GM18520 (cell line): ENCODE measurements at regions not wholly inside any gene's neighbourhood (a gene's known extent, or its start where the extent isn't known, plus 50 kb on each side); places are given as distances from the start of the nearest gene placed in this dataset.

Experiments used
- ATAC-seq: cut with Tn5 transposase; IDR thresholded peaks from one replicate; pipeline ENCODE4 v1.9.1; 2021; ENCODE audit not compliant: unreplicated experiment

DNA sequence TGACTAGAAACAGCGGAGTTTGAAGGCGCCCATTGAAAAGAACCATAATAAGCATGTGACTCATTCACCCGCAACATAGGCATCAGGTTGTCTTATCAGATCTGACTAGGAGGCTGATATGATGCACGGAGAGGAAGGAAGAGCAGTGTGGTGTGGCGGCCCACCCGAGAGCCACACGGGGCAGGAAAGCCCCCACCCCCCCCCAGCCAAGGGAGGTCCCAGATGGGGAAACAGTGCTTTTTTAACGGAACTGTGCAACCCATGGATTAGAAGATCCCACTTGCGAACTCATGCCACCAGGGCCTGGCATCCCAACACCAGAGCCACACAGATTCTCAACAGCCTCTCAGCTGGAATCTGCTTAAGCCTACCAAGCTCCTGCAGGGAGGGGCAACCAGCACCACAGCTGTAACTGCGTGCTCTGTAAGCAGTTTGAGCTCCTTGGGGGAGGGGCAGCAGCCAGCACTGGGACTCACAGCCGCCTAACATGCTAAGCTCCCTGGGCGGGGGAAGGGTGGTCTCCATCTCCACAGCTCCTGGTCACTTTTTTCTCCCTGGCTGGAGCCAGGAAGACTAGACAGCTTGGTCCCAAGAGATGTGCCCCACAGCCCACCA is 466.2 kb downstream of the PDGFC start:
- ATAC-seq, result no peak

DNA sequence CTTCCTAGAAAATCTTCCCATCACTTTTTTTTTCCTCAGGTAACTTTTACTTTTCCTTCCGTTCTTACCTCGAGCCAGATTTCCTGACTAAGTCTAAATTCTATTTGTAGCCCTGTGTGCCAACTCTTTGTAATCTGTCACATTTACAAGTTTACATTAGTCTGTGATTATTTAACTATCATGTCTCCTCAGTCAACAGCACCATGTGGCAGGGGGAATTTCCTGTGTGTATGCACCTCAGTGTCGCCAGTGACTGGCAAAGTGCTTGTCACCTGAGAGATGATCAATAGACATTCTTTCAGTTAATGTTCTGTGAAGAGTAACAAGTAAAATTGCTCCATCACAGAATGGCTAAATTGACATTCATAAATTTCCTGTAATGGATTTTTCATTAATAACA is 468.5 kb downstream of the PDGFC start:
- no peak for ATAC-seq

- ATAC-seq, result no peak
Observed at GRCh38 chr4:156501962-156502361, 469.6 kb downstream of the PDGFC start.

- ATAC-seq, result no peak
Observed at GRCh38 chr4:156499684-156500083, 471.9 kb downstream of the PDGFC start.

DNA sequence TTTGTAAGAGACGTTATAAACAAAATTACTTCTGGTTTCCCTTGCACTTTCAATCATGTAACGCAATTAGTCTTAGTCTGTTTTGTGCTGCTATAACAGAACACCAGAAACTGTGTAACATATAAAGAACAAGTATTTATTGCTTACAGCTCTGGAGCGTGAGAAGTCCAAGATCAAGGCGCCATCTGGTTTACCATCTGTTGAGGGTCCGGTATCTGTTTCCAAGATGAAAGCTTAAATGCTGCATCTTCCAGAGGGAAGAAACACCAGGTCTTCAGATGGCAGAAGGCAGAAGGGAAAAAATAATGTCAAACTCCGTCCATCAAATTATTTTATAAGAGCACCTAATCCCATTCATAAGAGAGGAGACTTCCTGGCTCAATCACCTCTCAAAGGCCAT is 474.1 kb downstream of the PDGFC start:
- ATAC-seq, result no peak

DNA sequence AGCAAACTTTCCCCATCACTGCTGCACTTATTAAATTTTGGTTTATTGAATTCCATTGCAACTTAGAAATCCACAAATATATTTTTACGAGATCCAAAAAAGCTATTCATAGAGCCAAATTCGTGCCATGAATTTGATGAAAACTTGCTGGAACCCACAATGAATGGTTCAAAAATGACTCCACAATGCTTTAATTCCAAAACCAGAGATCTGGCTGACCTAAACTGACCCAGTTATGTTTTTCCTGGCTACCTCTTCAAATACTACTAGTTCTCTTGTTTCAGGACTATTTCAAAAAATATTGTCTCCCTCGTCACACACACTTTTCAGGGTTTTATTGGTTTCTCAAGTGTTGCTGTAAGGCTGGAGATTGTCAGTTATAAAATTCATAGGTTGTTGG is 474.8 kb downstream of the PDGFC start:
- ATAC-seq, result no peak

DNA sequence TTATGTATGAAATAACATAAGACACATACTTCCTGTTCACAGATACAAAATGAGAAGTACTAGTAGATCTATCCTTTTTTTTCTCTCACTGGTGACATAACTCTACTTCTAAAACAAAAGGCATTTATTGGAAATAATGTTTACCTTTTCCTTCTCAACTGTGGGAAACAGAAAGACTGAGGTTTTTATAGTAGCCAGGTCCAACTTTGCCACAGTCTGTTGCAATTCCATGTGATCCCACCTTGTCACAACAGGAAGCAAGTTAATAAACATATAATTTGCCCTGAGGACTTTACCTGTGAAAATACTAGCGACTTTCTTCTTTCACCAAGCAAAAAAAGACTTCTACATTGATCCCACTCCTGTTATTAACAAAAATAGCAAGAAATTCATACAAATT is 475.8 kb downstream of the PDGFC start:
- no peak for ATAC-seq

DNA sequence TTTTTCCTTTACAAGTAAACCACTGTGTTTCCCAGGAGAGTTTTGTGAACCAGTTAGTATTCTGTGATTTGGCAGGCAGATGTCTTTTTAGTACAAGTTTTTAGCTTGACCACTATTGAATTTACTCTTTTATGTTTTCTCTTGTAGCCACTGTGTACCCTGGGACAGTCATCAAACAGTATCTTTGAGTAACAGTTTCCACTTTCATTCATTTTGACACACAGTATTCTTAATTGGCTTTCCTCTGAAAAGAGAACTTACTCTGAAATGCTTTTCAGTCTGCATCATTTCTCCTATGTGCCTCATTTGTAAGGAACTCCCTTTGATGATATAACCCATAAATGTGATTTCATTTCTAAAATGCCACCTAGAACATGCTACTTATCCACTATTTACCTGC is 476.5 kb downstream of the PDGFC start:
- no peak for ATAC-seq

DNA sequence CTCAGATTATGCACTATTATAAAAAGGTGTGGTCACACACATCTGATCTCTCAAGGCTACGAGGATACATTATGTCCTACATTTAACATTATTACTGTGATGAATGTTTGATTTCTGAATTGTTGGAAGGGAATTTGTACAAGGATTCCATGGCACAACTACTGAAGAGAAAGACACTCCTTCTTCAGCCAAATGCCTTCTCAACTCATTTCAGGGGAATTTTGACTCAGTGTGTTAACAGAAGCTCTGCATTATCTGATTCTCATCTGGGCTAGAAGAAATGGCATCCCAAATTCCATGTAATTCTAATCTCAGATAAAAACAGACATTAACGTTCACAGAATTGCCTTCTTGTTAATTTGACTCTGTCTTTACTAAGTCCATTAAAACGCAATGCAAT is 477.7 kb downstream of the PDGFC start:
- ATAC-seq, result no peak

- ATAC-seq, result no peak
Observed at GRCh38 chr4:156487107-156487506, 484.5 kb downstream of the PDGFC start.

GRCh38 chr4:156481845-156482244 is 489.8 kb downstream of the PDGFC start:
- ATAC-seq, result no peak

- no peak for ATAC-seq
Observed at GRCh38 chr4:156477636-156478035, 494.0 kb downstream of the PDGFC start.

- no peak for ATAC-seq
Observed at GRCh38 chr4:156476359-156476758, 495.2 kb downstream of the PDGFC start.

DNA sequence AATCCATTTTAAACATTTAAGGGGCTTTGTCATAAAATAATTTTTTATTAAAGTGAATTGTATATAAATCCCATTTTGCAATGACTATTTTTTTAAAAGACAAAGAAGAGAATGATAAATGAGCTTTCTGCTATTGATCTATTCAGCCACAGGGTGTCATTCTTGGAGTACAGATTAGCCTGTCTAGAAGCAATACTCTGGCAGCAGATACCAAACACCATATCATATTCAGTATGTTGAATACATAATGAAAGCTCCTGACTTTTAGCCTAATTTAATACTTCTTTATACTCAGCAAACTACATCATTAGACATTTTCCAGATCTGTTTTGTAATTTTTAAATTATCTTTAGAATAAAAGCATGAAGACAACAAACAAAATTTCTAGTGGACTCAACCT is 496.3 kb downstream of the PDGFC start:
- no peak for ATAC-seq

GRCh38 chr4:156473151-156473550 is 498.4 kb downstream of the PDGFC start:
- no peak for ATAC-seq

DNA sequence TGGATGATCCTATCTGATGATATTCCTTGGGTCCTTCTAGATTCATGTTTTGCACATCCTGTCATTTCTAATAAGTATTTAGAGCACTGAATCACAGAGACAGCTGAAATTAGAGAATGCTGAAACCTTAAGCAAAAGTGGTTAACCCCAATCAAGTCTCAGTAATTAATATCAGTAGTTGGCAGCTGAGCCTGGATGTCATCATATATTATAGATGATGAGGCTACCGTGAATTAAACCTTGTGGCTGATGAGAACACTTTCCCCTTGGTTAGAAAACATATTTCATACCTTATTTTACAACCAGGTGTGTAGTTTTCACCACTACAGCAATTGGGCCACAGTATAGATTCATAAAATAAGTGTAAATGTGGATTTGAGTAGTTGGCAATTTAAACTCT is 499.0 kb downstream of the PDGFC start:
- ATAC-seq, result no peak

DNA sequence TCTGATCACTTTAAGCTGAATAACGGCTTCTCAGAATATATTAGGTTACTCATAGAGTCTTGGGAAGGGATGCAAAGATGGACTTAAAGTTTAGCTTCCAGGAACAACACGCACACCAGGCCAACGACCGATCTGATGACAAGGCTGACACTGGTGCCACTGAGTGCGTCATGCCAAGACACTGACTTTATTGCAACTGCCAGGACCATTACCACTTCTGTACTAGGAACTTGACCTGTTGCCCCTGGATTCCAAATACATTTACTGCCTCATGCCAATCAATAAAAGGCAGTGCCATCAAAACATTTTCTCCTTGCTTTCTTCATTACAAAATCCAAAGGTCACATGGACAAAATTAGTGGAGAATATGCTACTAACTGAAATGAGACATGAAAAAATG is 505.9 kb upstream of the CTSO start:
- no peak for ATAC-seq

DNA sequence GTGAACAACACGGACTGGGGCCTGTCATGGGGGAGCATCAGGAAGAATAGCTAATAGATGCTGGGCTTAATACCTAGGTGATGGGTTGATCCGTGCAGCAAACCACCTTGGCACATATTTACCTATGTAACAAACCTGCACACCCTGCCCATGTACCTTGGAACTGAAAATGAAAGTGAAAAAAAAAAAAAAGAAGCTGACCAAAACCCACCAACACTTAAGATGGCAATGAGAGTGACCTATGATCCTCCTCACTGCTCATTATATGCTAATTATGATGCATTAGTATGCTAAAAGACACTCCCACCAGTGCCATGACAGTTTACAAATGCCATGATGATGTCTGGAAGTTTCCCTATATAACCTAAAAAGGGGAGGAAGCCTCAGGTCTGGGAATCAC is 503.2 kb upstream of the CTSO start:
- ATAC-seq, result no peak

- ATAC-seq, result no peak
Observed at GRCh38 chr4:156443488-156443887, 489.8 kb upstream of the CTSO start.

DNA sequence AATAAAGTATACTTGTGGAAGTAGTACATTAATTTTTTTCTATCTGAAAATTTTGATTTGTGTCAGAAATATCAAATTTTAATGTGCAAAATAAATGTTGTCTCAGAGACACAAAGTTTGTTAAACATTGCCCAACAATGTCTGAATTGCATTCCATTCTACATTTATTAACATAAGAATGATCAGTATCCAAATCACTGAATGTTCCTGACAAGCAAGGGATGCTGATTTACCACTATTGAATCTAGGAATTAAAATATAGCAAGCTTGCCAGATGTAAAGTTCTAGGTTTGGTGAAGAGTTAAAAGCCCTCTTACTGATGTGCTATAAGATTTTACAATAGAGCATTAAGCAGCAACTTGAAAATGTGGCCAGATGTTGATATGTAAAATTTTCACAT is 489.2 kb upstream of the CTSO start:
- no peak for ATAC-seq

- no peak for ATAC-seq
Observed at GRCh38 chr4:156439576-156440200, 486.0 kb upstream of the CTSO start.

- ATAC-seq, result no peak
Observed at GRCh38 chr4:156437666-156438065, 484.0 kb upstream of the CTSO start.

DNA sequence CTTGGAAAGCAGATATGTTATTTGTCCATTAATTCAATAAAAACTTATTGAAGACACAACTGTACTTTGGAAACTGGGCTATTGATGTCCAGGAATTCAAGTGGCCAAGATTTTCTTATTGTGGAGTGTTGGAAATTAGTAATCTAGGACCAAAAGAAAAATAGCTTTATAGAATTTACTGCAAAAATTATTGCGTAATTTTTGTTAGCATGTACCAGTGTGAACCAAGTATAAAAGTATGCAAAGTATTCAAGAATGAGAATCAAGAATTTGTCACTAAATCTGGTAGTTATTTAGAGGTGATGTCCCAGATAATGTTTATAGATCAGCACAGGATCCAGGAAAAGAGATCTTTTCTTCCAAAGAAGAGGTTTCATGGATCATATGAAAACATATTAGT is 468.9 kb upstream of the CTSO start:
- ATAC-seq, result no peak
